Suppressor macrophage treated with lipopolysaccharide for 1 hour (primary cell): ENCODE measurements at regions not wholly inside any gene's neighbourhood (a gene's known extent, or its start where the extent isn't known, plus 50 kb on each side); places are given as distances from the start of the nearest gene placed in this dataset.
A peak's percentile ranks its signal among the peaks of the same experiment; 100 is the strongest.
"Not testable (repeated sequence)": the region's sequence is repeated elsewhere in the genome, so short reads cannot be mapped to it uniquely, and the experiment has no call there.

Source experiments
- DNase-seq, 3 donors: peaks; one replicate each; pipeline ENCODE4 v3.0.0-alpha.2; 2020 to 2022

GRCh38 chr10:62498271-62498670 lies 124.1 kb downstream of the ZNF365 start:
- no peak for DNase-seq

- not testable (repeated sequence) for DNase-seq
Measured at GRCh38 chr10:62500116-62500515, 125.9 kb downstream of the ZNF365 start.

DNA sequence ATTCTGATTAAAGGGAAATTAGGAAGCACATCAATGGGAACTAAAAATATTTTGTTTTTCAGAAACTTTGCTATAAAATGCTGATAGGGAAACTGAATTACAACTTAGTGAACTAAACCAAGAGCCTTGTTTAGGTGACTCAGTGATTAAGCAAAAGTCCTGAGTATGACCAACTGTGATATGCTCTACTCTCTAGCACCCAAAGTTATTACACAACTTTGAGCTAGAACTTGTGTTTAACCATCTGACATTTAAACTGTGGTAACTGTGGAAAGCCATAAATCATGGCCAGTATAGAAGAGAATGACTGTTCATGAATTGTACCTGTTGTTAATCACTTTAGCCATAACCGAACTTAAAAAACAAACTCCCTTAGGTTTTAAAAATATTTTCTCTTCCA lies 127.4 kb downstream of the ZNF365 start:
- peak; percentile 71 to 93 (median 92) for DNase-seq

- peak; percentile 80 to 94 (median 91) for DNase-seq
Measured at GRCh38 chr10:62502995-62503613, 128.9 kb downstream of the ZNF365 start.

- DNase-seq: peak; percentile 27 to 39 (median 37)
Measured at GRCh38 chr10:62503872-62504271, 129.7 kb downstream of the ZNF365 start.

GRCh38 chr10:62506371-62506770 lies 132.2 kb downstream of the ZNF365 start:
- peak; percentile 45 to 64 (median 59) for DNase-seq

DNA sequence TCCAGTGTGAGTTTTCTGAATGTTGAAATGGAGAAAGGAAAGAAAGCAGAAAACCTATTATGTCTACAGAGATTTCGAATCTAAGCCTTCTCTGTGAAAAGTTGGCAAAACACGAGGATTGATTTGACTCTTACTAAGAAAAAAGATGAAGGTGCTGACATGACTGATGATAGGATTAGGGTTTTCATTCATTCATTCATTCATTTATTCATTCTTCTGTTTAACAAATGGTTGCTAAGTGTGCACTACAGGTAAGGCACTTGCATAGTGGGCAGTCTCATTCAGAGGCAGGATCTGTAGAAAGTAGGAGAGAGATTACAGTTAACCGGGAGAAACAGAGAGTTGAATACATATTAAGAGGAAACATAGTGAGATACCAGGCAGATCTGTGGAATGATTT lies 137.1 kb downstream of the ZNF365 start:
- no peak for DNase-seq

GRCh38 chr10:62511656-62512055 lies 137.5 kb downstream of the ZNF365 start:
- DNase-seq: no peak

GRCh38 chr10:62512732-62513475 lies 138.7 kb downstream of the ZNF365 start:
- DNase-seq: peak in 2 of 3 donors; percentile 47 to 53

DNA sequence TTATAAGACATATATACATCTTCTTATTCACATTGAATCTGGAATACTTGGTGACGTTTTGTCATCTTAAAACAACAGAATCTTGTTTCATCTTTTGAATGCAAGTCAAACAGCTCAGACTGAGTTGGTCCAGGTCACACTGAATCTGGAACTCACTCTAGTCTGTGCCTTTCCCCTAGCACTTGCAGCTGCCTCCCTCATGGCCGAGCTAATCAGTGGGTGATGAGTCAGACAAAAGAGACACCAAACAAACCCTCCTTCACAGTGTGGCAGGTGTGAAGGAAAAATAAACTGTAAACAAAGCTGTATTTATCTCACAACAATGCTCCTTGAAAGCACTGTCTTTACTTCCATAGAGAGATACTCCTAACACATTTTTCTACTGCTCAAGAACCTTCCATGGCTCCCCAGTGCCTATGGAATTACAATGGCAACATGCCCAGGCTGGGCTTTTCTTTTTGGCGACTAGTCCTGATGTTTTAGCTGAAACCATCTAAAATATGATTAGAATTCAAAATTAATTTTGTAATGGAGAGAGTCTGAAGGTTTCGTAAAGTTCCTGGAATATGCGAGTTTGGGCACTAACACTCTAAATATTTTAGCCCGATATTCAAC lies 140.0 kb downstream of the ZNF365 start:
- no peak for DNase-seq

DNA sequence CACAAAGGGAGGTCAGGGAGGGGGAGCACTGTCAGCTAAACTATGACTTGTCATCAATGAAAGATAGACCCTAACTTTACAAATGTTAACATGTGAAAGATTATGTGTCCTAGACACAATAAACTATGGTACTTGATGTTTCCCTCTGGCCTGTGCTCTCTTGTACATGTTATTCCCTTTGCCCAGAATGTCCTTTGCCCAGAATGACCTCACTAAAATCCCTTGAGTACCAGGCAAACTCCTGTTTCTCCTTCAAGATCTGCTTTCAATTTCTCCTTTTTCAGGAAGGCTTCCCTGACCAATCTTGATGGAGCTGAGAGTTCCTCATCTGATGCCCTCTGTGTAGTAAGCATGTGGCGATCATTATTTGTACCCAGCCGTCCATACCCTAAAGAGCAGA lies 143.1 kb downstream of the ZNF365 start:
- DNase-seq: peak in 1 of 3 donors; percentile 34

DNA sequence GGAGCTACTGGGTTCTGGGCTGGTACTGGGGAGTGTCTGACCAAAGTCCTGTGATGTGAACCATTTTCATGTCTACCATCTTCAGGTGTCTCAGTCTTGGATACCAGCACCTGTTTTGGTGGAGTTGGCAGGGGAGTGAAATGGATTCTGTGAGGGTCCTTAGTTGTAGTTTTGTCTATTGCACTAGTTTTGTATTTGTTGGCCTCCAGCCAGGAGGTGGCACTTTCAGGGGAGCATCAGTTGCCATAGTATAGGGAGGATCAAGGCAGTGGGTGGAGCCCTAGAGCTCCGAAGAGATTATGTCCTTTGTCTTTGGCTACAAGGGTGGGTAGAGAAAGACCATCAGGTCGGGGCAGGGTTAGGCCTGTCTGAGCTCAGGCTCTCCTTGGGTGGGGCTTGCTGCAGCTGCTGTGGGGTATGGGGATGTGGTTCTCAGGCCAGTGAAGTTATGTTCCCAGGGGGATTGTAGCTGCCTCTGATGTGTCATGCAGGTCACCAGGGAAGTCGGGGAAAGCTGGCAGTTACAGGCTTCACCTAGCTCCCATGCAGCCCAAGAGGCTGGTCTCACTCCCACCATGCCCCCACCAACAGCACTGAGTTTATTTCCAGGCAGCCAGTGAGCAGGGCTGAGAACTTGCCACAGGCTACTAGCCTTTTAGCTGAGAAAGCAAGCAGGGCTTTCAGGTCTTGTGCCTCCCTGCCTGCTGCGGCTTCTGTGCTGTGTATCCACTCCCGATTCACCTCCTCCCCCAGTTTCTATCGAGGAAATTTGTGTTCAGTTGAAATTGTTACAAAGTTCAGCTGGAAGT lies 153.1 kb downstream of the ZNF365 start:
- DNase-seq: no peak

DNA sequence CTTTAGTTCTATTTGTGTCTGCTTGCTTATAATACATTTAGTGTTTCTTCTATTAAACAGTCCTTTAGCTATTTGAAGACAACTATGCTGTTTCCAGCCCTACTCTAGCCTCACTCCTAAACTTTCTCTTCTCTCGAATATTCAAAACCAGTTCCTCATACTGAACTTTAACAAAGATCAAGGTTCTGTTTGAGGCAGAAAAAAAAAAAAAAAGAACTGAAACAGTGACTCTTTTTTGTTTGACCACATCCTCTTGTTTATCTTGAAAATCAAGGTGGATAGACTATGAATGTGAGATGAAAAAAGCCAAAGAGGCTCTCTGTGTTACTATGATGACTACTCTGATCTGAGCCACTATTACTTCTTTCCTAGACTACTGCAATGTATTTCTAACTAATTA lies 154.3 kb downstream of the ZNF365 start:
- peak; percentile 15 to 48 (median 33) for DNase-seq

DNA sequence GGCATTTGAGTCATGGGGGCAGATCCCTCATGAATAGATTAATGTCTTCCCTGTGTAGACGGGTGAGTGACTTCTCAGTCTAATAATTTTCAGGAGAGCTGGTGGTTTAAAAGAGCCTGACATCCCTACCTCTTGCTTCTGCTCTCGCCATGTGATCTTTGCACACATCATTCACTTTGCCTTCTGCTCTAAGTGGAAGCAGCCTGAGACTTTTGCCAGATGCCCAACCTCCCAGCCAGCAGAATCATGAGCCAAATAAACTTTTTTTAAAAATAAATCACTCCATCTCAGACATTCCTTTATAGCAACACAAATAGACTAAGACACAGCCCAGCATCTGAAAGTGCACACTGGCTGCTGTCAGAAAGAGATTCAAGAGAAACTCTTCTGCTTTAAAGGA lies 155.2 kb downstream of the ZNF365 start:
- DNase-seq: no peak

DNA sequence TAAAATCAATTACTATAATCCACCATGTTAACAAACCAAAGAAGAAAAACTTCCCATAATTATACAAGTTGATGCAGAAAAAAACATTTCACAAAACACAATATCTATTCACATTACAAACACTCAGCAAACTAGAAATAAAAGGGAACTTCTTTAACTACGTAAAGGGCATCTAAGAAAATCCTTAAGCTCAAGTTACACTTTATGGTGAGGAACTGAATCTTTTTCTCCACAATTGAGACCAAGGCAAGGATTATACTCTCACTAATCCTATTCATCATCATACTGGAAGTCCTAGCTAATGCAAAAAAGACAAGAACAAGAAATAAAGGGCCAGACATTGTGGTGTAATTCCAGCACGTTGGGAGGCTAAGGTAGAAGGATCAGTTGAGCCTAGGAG lies 159.9 kb downstream of the ZNF365 start:
- peak; percentile 4 to 57 (median 55) for DNase-seq

DNA sequence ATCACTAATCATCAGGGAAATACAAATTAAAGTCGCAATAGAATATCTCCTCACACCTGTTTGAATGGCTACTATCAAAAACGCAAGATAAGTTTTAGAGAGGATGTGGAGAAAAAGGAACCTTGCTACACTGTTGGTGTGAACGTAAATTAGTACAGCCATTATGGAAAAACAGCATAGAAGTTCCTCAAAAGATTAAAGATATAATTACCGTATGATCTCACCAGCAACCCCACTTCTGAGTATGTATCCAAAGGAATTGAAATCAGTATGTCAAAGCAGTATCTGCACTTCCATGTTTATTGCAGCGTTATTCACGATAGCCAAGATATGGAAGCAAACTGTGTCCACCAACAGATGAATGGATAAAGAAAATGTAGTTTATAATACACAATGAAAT lies 164.4 kb downstream of the ZNF365 start:
- DNase-seq: peak; percentile 31 to 52 (median 49)

DNA sequence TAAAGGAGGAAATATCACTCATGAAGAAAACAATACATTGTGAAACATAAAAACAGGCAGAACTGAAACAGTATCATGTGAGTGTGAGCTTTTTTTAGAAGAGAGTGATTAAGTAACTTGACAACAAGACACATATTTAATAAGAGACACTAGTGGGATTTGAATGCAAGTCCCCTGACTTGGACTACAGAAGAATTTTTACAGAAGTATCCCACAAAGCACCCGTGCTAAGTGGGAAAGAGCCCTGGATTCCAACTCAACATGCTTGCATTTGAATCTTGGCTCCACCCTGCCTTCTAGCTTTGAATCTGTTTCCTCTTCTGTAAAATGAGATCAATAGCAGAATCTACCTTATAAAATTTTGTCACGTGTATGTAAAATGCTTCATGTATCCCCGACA lies 166.2 kb downstream of the ZNF365 start:
- peak; percentile 43 to 83 (median 80) for DNase-seq

DNA sequence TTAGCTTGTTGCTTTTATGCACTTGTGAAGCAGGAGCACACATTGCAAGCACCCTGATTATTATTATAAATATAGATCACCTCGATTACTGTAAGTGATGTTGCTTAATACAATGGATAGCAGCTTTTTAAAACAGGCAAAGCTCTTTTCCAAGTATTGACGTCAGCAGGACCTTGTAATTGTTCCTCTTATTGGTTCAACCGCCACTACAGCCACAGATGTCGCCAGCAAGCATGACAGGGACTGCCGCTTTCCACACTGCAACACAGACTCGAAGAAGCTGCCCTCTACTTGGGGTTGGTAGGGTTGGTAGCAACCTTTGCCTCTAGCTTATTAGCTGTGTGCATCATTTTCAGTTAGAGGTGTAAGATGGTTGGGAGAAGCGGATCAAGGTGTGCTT lies 167.6 kb downstream of the ZNF365 start:
- peak; percentile 83 to 92 (median 86) for DNase-seq

- no peak for DNase-seq
Measured at GRCh38 chr10:62543571-62544355, 169.6 kb downstream of the ZNF365 start.

DNA sequence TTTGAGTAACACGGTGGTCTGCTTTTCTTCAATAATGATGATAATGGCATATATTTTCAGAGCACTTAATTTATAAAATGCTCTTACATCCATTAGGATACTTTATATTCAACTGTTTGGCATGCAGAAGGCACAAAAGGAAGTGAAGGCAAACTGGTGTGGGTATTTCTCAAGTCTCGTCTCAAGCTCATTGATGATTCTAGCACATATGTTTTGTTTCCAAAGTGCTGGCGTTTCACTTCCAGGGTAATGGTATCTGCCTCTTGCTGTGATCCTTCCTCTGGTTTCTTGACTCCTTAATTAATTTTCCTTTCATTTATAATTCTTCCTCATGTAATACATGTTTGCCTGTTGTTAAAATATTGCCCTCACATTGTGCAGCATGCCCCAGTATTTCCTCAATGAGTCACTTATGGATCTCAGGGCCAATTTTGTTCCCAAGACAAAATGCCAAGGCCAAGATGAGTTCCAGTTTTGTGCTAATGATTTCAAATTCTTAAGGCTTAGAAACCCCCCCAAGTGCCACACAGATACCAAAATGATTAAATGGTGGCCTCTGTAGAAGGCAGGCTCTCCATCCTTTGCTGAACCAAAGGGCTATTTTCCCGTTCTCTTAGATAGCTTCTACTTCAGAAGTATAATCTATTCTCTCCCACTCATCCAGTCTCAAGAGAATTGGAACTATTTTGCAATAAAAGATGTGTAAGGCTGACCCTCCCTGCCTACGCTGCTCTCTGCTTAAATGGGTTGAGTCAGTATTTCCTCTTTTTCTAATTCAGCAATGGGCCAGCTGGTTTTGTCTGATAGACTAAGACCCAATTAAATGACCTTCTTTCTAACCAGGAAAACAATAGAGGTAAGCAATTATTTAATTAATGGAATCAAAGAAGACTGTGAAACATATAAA lies 171.2 kb downstream of the ZNF365 start:
- peak; percentile 87 to 97 (median 96) for DNase-seq

GRCh38 chr10:62548686-62549085 lies 174.5 kb downstream of the ZNF365 start:
- no peak for DNase-seq
